Esophagus (tissue), 2 donors: ENCODE measurements at regions not wholly inside any gene's neighbourhood (a gene's known extent, or its start where the extent isn't known, plus 50 kb on each side); places are given as distances from the start of the nearest gene placed in this dataset.

ENCODE experiments used
- H3K27ac ChIP-seq, 2 donors: one replicate each; pipeline ENCODE4 v1.5.1; 2013; ENCODE audit warnings: low read depth in 2 of 2, mild to moderate bottlenecking in 2 of 2, inconsistent platforms in 1 of 2, low read length in 1 of 2, moderate library complexity in 1 of 2
- H3K27me3 ChIP-seq, 2 donors: one replicate each; pipeline ENCODE4 v1.6.1; 2013; ENCODE audit warnings: low read length in 2 of 2, control low read depth in 1 of 2, mild to moderate bottlenecking in 1 of 2; ENCODE audit not compliant: insufficient read depth in 2 of 2, control insufficient read depth in 1 of 2
- H3K36me3 ChIP-seq, 2 donors: one replicate each; pipeline ENCODE4 v1.6.1; 2013; ENCODE audit warnings: low read length in 1 of 2; ENCODE audit not compliant: control insufficient read depth in 2 of 2, insufficient read depth in 2 of 2
- H3K4me1 ChIP-seq, 2 donors: one replicate each; pipeline ENCODE4 v1.6.1; 2013; ENCODE audit warnings: low read length in 1 of 2; ENCODE audit not compliant: control insufficient read depth in 2 of 2, insufficient read depth in 2 of 2
- H3K4me3 ChIP-seq, 2 donors: one replicate each; pipeline ENCODE4 v1.5.1; 2013; ENCODE audit warnings: low read length in 2 of 2, mild to moderate bottlenecking in 2 of 2, low read depth in 1 of 2, moderate library complexity in 1 of 2
- H3K9me3 ChIP-seq, 2 donors: one replicate each; pipeline ENCODE4 v1.6.1; 2013; ENCODE audit warnings: mild to moderate bottlenecking in 2 of 2, low read depth in 1 of 2, low read length in 1 of 2, moderate library complexity in 1 of 2; ENCODE audit not compliant: control insufficient read depth in 2 of 2, insufficient read depth in 1 of 2
- WGBS, 2 donors: extraction: QIAGEN DNeasy Blood & Tissue Kit; methylation state at CpG; one replicate each; pipeline ENCODE4 v1.1.7; 2013; 5-methylcytosine and 5-hydroxymethylcytosine counted together
- donor health status: healthy with polysubstance abuse.
- donor health status: Bipolar disorder and iron deficiency.

GRCh38 chr9:135002802-135003201 is 84.7 kb upstream of the OLFM1 start:
- no peaks in the 10 kb centered on the region for H3K27me3 ChIP-seq
- H3K27ac ChIP-seq = no peak overlapping the region
- no peaks in the 10 kb centered on the region for H3K4me1 ChIP-seq
- 68 to 72% methylated on average over 4 of the region's 4 CpGs for WGBS, 2 donors
- no peak overlapping the region for H3K4me3 ChIP-seq
- peaks cover 7 to 18% of the 10 kb centered on the region in 2 donors for H3K9me3 ChIP-seq
- no peaks in the 10 kb centered on the region for H3K36me3 ChIP-seq

GRCh38 chr9:135004772-135005171 is 82.7 kb upstream of the OLFM1 start:
- 87 to 92% methylated on average over 2 of the region's 2 CpGs for WGBS, 2 donors
- Histone ChIP-seq H3K27ac (no peak overlapping the region), H3K36me3 (no peaks in the 10 kb centered on the region), H3K9me3 (peaks cover 7 to 8% of the 10 kb centered on the region in 2 donors), H3K4me1 (no peaks in the 10 kb centered on the region), H3K27me3 (no peaks in the 10 kb centered on the region), H3K4me3 (no peak overlapping the region)

GRCh38 chr9:135006911-135007570 is 80.4 kb upstream of the OLFM1 start:
- no peaks in the 10 kb centered on the region for H3K36me3 ChIP-seq
- H3K9me3 ChIP-seq = peaks cover 0 to 3% of the 10 kb centered on the region in 2 donors
- 81 to 87% methylated on average over 19 of the region's 19 CpGs for WGBS, 2 donors
- no peaks in the 10 kb centered on the region for H3K27me3 ChIP-seq
- no peaks in the 10 kb centered on the region for H3K4me1 ChIP-seq
- H3K27ac ChIP-seq = no peak overlapping the region
- H3K4me3 ChIP-seq = no peak overlapping the region

GRCh38 chr9:135007601-135008000 is 79.9 kb upstream of the OLFM1 start:
- H3K27me3 ChIP-seq = no peaks in the 10 kb centered on the region
- 78 to 87% methylated on average over 11 of the region's 11 CpGs for WGBS, 2 donors
- no peaks in the 10 kb centered on the region for H3K36me3 ChIP-seq
- H3K4me3 ChIP-seq = no peak overlapping the region
- no peaks in the 10 kb centered on the region for H3K4me1 ChIP-seq
- no peaks in the 10 kb centered on the region for H3K9me3 ChIP-seq
- no peak overlapping the region for H3K27ac ChIP-seq

- Histone ChIP-seq H3K27me3 (no peaks in the 10 kb centered on the region), H3K27ac (no peak overlapping the region), H3K36me3 (no peaks in the 10 kb centered on the region), H3K9me3 (no peaks in the 10 kb centered on the region), H3K4me1 (no peaks in the 10 kb centered on the region), H3K4me3 (no peak overlapping the region)
- 87 to 91% methylated on average over 8 of the region's 8 CpGs for WGBS, 2 donors
Measured at GRCh38 chr9:135008416-135008815, 79.1 kb upstream of the OLFM1 start.

GRCh38 chr9:135009051-135009560 is 78.4 kb upstream of the OLFM1 start:
- Histone ChIP-seq H3K4me1 (no peaks in the 10 kb centered on the region), H3K36me3 (no peaks in the 10 kb centered on the region), H3K4me3 (no peak overlapping the region), H3K9me3 (no peaks in the 10 kb centered on the region), H3K27ac (no peak overlapping the region), H3K27me3 (no peaks in the 10 kb centered on the region)
- 88 to 89% methylated on average over 10 of the region's 10 CpGs for WGBS, 2 donors

- Histone ChIP-seq H3K27me3 (no peaks in the 10 kb centered on the region), H3K4me3 (no peak overlapping the region), H3K4me1 (no peaks in the 10 kb centered on the region), H3K9me3 (no peaks in the 10 kb centered on the region), H3K27ac (no peak overlapping the region), H3K36me3 (no peaks in the 10 kb centered on the region)
- 74 to 79% methylated on average over 20 of the region's 20 CpGs for WGBS, 2 donors
Measured at GRCh38 chr9:135009794-135010585, 77.5 kb upstream of the OLFM1 start.

- Histone ChIP-seq H3K27ac (no peak overlapping the region), H3K27me3 (no peaks in the 10 kb centered on the region)
- 77 to 87% methylated on average over 3 of the region's 3 CpGs for WGBS, 2 donors
Measured at GRCh38 chr9:135010586-135010860, 76.9 kb upstream of the OLFM1 start.

GRCh38 chr9:135010921-135011320 is 76.5 kb upstream of the OLFM1 start:
- H3K27me3 ChIP-seq = no peaks in the 10 kb centered on the region
- peaks cover 0 to 2% of the 10 kb centered on the region in 2 donors for H3K4me1 ChIP-seq
- H3K9me3 ChIP-seq = no peaks in the 10 kb centered on the region
- H3K27ac ChIP-seq = no peak overlapping the region
- no peak overlapping the region for H3K4me3 ChIP-seq
- 62 to 67% methylated on average over 8 of the region's 8 CpGs for WGBS, 2 donors
- no peaks in the 10 kb centered on the region for H3K36me3 ChIP-seq

More at GRCh38 chr9:135010586-135010860, 76.9 kb upstream of the OLFM1 start:
- no peaks in the 10 kb centered on the region for H3K4me1 ChIP-seq
- H3K9me3 ChIP-seq = no peaks in the 10 kb centered on the region
- no peak overlapping the region for H3K4me3 ChIP-seq
- no peaks in the 10 kb centered on the region for H3K36me3 ChIP-seq

GRCh38 chr9:135012166-135012565 is 75.3 kb upstream of the OLFM1 start:
- WGBS, 2 donors = 82 to 91% methylated on average over 5 of the region's 5 CpGs
- Histone ChIP-seq H3K36me3 (no peaks in the 10 kb centered on the region), H3K4me1 (peaks cover 0 to 4% of the 10 kb centered on the region in 2 donors), H3K27ac (no peak overlapping the region), H3K4me3 (no peak overlapping the region), H3K9me3 (no peaks in the 10 kb centered on the region), H3K27me3 (no peaks in the 10 kb centered on the region)
